ENCODE measurements at regions not wholly inside any gene's neighbourhood (a gene's known extent, or its start where the extent isn't known, plus 50 kb on each side); places are given as distances from the start of the nearest gene placed in this dataset.
"Not testable (repeated sequence)": the region's sequence is repeated elsewhere in the genome, so short reads cannot be mapped to it uniquely, and the experiment has no call there.

DNA sequence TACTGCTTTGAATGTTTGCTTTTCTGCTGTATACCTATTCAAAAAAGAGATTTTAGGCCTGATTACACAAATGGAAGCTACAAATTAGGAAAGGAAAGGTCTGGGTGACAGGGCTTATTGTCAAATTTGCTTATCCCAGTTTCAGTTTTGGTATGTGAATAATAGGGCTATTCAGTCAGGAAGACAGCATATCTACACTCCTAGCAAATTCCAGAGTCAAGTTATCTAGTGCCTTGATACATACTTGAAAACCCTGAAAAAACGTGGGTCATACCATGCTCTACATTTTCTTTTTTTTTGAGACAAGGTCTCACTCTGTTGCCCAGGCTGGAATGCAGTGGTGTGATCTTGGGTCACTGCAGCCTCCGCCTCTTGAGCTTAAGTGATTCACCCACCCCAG lies 59.2 kb upstream of the CCDC180 start:
- not testable (repeated sequence) for DNase-seq

- DNase-seq = no peak
These were observed 63.9 kb upstream of the CCDC180 start for GRCh38 chr9:97243606-97244005.

DNA sequence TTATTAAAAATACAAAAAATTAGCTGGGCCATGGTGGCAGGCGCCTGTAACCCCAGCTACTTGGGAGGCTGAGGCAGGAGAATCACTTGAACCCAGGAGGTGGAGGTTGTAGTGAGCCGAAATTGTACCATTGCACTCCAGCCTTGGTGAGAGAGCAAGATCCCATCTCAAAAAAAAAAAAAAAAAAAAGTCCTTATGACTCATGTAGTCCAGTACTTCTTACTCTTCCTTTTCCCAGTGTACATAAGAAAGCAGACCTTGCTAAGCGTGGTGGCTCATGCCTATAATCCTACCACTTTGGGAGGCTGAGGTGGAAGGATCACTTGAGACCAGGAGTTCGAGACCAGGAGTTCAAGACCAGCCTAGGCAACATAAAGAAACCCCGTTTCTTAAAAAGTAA lies 66.0 kb upstream of the CCDC180 start:
- DNase-seq = not testable (repeated sequence)

DNA sequence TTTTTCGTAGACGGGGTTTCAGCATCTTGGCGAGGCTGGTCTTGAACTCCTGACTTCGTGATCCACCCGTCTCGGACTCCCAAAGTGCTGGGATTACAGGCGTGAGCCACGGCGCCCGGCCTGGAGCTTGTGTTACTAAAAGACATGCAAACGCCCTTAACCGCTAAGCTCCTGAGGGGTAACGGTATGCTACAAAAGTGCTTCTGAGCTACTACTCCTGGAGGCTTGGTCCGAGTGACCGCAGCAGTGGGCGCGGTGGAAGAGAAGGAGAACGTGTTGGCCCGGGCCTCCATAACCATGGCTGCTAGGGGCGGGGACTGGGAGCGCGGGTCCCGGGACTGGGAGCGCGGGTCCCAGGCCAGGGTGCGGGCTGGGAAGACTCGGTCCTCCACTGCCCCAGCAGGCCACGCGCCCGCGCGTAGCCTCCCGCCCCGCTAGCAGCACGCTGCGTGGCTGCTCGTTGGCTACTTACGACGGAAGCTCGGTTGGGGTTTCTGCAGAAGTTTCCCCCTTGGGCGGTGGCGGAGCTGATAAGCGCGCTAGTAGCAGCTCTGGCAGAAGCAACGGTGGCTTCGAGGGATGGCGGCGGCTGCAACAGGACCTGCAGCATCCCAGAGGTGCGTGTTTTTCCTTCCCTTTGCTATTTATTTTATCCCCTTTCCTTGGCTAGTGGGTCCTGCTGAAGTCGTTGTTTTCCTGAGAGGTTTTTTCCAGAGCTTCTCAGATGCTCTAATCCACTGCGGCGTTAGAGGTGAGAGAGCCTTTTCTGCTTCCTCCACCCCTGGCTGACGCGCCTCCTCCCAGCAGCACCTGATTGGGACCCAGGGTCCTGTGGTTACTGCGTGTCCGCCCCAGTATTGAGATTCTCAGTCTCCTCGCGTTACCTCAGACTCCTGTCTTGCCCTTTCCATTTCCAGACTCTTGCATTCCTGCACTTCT lies 69.2 kb upstream of the CCDC180 start:
- DNase-seq = peak; percentile 80 to 88

- no peak for DNase-seq
These were observed 70.1 kb upstream of the CCDC180 start for GRCh38 chr9:97237311-97237786.

GRCh38 chr9:97233009-97233400 lies 74.5 kb upstream of the CCDC180 start:
- DNase-seq = not testable (repeated sequence)

DNA sequence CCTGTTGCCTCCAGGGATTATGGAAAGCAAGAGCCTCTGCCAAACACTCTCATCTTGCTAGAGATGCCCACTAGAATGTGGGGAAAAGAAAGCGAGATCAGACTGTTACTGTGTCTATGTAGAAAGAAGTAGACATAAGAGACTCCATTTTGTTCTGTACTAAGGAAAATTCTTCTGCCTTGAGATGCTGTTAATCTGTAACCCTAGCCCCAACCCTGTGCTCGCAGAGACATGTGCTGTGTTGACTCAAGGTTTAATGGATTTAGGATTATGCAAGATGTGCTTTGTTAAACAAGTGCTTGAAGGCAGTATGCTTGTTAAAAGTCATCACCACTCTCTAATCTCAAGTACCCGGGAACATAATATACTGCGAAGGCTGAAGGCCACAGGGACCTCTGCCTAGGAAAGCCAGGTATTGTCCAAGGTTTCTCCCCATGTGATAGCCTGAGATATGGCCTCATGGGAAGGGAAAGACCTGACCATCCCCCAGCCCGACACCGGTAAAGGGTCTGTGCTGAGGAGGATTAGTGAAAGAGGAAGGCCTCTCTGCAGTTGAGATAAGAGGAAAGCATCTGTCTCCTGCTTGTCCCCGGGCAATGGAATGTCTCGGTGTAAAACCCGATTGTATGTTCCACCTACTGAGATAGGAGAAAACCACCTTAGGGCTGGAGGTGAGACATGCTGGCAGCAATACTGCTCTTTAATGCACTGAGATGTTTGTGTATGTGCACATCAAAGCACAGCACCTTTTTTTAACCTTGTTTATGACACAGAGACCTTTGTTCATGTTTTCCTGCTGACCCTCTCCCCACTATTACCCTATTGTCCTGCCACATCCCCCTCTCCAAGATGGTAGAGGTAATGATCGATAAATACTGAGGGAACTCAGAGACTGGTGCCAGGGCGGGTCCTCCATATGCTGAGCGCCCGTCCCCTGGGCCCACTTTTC lies 75.1 kb upstream of the CCDC180 start:
- not testable (repeated sequence) for DNase-seq

DNA sequence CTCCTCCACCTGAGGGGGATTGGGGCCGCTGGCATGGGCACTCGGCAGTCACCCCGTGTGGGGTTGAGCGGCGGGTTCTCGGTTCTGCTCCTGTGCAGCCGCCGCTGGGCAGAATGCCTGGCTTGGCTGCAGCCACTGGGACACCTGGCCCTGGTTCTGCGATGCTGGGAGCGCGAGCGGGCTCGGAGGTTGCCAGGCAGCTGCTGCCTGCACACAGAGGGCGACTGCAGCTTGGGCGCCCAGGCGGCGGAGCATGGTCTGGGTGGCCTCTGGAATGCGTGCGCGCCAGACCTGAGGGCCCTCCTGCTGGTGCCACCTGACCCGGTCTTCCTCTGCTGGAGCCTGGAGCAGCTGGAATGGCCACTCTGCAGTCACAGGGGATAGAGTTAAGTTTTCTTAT lies 85.1 kb upstream of the CCDC180 start:
- not testable (repeated sequence) for DNase-seq

GRCh38 chr9:97221478-97222355 lies 85.7 kb upstream of the CCDC180 start:
- DNase-seq = not testable (repeated sequence)

DNA sequence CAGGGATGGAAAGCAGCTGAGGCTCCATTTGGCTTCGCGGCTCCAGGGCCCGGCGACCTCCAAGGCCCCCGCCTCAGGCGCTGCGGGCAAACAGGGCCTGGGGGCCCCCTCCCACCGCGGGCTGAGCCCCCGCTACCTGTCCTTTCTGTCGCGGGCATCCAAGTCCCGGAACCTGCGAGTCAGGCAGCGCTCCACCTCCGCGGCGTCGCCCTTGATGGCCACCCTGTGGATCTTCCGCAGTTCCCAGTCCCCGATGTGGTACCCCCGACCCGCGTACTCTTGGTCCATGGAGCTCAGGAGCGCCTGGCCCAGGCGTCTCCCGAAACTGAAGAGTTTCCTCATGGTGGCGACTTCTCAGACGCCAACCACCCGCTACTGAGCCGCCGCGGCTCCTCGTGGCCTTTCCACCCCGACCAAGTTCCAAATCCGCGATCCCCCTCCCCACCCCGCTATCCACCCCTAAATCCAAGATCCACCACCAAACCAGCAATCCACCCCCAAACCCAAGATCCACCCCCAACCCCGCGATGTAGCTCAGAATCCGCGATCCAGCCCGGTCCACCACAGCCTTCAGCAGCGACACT lies 86.5 kb upstream of the CCDC180 start:
- no peak for DNase-seq

GRCh38 chr9:97220396-97220795 lies 87.1 kb upstream of the CCDC180 start:
- DNase-seq = not testable (repeated sequence)

- not testable (repeated sequence) for DNase-seq
These were observed 87.9 kb upstream of the CCDC180 start for GRCh38 chr9:97219443-97220140.

DNA sequence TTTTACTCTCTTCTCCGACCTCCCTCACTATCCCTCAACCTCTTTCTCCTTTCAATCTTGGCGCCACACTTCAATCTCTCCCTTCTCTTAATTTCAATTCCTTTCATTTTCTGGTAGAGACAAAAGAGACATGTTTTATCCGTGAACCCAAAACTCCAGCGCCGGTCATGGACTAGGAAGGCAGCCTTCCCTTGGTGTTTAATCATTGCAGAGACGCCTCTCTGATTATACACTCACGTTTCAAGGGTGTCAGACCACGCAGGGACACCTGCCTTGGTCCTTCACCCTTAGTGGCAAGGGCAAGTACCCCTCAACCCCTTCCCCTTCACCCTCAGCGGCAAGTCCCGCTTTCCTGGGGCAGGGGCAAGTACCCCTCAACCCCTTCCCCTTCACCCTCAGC lies 92.3 kb upstream of the CCDC180 start:
- not testable (repeated sequence) for DNase-seq

DNA sequence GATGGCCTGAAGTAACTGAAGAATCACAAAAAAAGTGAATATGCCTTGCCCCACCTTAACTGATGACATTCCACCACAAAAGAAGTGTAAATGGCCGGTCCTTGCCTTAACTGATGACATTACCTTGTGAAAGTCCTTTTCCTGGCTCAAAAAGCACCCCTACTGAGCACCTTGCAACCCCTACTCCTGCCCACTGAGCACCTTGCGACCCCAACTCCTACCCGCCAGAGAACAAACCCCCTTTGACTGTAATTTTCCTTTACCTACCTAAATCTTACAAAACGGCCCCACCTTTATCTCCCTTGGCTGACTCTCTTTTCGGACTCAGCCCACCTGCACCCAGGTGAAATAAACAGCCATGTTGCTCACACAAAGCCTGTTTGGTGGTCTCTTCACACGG lies 92.9 kb upstream of the CCDC180 start:
- not testable (repeated sequence) for DNase-seq

DNA sequence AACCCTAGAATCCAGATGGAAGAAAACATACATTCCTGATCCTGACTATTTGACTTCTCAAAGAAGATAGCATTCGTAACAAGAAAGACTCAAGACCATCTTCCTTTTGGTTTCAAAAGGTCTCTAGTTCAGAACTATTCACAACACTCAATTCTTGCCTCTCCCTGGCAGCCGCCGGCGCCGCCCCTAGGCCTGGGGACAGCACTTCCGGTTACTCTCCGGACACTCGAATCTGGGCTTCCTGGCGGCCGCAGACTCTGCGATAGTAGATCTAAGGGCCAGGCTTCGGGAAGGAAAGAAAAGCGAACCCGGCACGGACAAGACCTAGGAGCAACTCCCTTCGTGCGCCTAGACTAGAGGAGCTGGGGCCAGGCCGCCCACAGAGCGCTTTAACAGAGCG lies 107.8 kb upstream of the CCDC180 start:
- DNase-seq = not testable (repeated sequence)

DNA sequence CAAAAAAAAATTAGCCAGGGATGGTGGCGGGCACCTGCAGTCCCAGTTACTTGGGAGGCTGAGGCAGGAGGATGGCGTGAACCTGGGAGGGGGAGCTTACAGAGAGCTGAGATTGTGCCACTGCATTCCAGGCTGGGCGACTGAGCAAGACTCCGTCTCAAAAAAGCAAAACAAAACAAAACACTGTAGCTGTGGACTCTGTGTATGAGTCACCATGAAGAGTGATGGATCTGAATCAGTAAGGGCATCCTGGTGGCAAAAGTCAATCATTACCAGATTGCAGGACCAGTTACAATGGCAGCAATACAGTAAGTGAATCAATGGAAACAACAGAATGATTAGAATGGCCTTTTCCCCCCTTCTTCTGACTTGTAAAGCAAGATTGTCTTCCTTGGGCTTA lies 113.7 kb upstream of the CCDC180 start:
- not testable (repeated sequence) for DNase-seq

GRCh38 chr9:97188545-97188944 lies 118.9 kb upstream of the CCDC180 start:
- DNase-seq = no peak

DNA sequence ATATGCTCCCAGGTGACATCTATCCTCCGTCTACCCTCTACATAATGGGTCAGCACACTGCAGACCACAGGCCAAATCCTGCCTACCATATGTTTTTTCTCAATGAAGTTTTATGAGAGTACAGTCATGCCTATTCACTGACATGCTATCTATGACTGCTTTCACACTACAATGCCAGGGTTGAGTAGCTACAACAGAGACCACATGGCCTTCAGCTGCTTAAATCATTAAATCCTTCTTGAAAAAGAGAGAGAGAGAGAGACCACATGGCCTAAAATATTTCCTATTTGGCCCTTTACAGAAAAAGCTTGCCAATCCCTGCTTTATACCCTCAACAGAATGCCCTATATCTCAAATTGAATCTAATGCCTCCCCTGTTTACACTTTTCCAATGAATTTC lies 119.8 kb upstream of the CCDC180 start:
- DNase-seq = not testable (repeated sequence)

DNA sequence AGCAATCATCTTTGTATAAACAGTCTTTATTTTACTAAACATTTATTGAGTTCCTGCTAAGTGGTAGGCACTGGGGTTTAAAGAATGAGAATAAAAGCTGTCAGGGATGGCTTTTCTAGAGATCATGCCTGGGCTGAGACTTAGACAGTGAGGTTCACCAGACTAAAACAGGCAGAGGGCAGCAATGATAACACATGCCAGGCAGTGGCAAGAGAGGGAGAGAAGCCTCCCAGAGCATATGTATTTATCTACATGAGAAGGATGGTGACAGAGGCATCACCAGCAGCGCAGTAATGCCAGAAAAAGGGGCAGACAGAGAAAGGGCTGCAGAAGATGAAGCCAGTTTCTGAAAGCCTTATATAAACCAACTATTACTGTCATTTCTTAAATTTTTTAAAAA lies 121.0 kb upstream of the CCDC180 start:
- no peak for DNase-seq

GRCh38 chr9:97182532-97182931 lies 124.9 kb upstream of the CCDC180 start:
- not testable (repeated sequence) for DNase-seq

- no peak for DNase-seq
These were observed 127.8 kb upstream of the CCDC180 start for GRCh38 chr9:97179616-97180015.
